Panc1 (cell line): ENCODE measurements at regions not wholly inside any gene's neighbourhood (a gene's known extent, or its start where the extent isn't known, plus 50 kb on each side); places are given as distances from the start of the nearest gene placed in this dataset.

Source experiments
- ATAC-seq: fragments of 200-7000 bp; cut with Tn5 transposase; 2 replicates; pipeline ENCODE4 v1.9.1; 2020; ENCODE audit warnings: mild to moderate bottlenecking, moderate library complexity
- BruUV-seq: library from RNA; stranded (reverse); fragments of 400-500 nt; replicated peaks from 2 replicates; lab custom pipeline; 2021; lab: Mats Ljungman, UMichigan
- CTCF ChIA-PET: fragments of 300-600 bp; sonication (Branson Sonifier 250); formaldehyde crosslinking; loops from one replicate; lab custom pipeline; 2022; ENCODE audit warnings: antibody characterized with exemption; lab: Charles Lee
- POLR2A ChIA-PET: fragments of 300-600 bp; sonication (Branson Sonifier 250); formaldehyde crosslinking; loops from one replicate; lab custom pipeline; 2022; ENCODE audit warnings: antibody characterized with exemption; lab: Charles Lee
- DNase-seq: peaks from one replicate; pipeline ENCODE4 v3.0.0-alpha.2; 2010; ENCODE audit warnings: low read depth, low spot score
- H3K27ac ChIP-seq: 2 replicates; pipeline ENCODE4 v1.5.1; 2011; ENCODE audit warnings: mild to moderate bottlenecking, low read length, inconsistent platforms
- H3K27me3 ChIP-seq: fragments of 200-500 bp; sonication (Bioruptor generic); 2 replicates; pipeline ENCODE4 v1.6.0; 2014; ENCODE audit warnings: low read length, inconsistent platforms; ENCODE audit not compliant: control insufficient read depth, insufficient read depth
- H3K36me3 ChIP-seq: fragments of 200-500 bp; sonication (Bioruptor generic); 2 replicates; pipeline ENCODE4 v1.5.1; 2014; ENCODE audit warnings: inconsistent platforms, mild to moderate bottlenecking, low read length, moderate library complexity; ENCODE audit not compliant: control insufficient read depth, insufficient read depth
- H3K4me1 ChIP-seq: 2 replicates; pipeline ENCODE4 v1.5.1; 2011; ENCODE audit warnings: inconsistent platforms, mild to moderate bottlenecking, low read length, moderate library complexity; ENCODE audit not compliant: control insufficient read depth, insufficient read depth
- H3K4me3 ChIP-seq, 2 experiments: 2 replicates each; pipeline ENCODE4 v1.5.1; 2011 to 2012; ENCODE audit warnings: low read depth in 2 of 2, low read length in 2 of 2, mild to moderate bottlenecking in 2 of 2, inconsistent platforms in 1 of 2, moderate library complexity in 1 of 2
- H3K9me3 ChIP-seq: fragments of 200-500 bp; sonication (Bioruptor generic); 2 replicates; pipeline ENCODE4 v1.5.1; 2014; ENCODE audit warnings: low read depth, mild to moderate bottlenecking, inconsistent platforms, low read length, moderate library complexity; ENCODE audit not compliant: control insufficient read depth, insufficient read depth
- CTCF ChIP-seq: fragments of 450-650 bp; IDR thresholded peaks from 2 replicates; pipeline ENCODE4 v1.5.1; 2017; ENCODE audit warnings: mild to moderate bottlenecking
- POLR2AphosphoS5 ChIP-seq: IDR thresholded peaks from 2 replicates; pipeline ENCODE4 v1.6.1; 2012; ENCODE audit warnings: mild to moderate bottlenecking, low read depth, low read length, moderate library complexity
- SIN3A ChIP-seq: IDR thresholded peaks from 2 replicates; pipeline ENCODE4 v1.6.1; 2012; ENCODE audit warnings: low read depth, mild to moderate bottlenecking, low read length, moderate library complexity, borderline replicate concordance; ENCODE audit not compliant: insufficient read depth
- TCF7L2 ChIP-seq: IDR thresholded peaks from 2 replicates; pipeline ENCODE4 v1.6.1; 2011; ENCODE audit warnings: mild to moderate bottlenecking, low read depth, low read length, inconsistent platforms
- in situ Hi-C: cut with HindIII; loops from 2 replicates; pipeline ENCODE4 v1.10.0; 2016; ENCODE audit warnings: low sequenced_read_pairs, low pct_unique_long_range_greater_than_20kb
- intact Hi-C: fragments of 100-400 bp; cut with micrococcal nuclease; formaldehyde crosslinking; loops from one replicate; pipeline ENCODE4 v1.10.0; 2022; ENCODE audit not compliant: unreplicated experiment
- TF ChIP-seq, protein P1 (sequence below), 2 experiments: IDR thresholded peaks; 2 replicates each; pipeline ENCODE4 v1.6.1; 2011 to 2012; ENCODE audit warnings: low read depth in 2 of 2, control low read depth in 1 of 2, low read length in 1 of 2, mild to moderate bottlenecking in 1 of 2, moderate library complexity in 1 of 2; ENCODE audit not compliant: insufficient read depth in 1 of 2

- intact Hi-C loops: no loop called here
- DNase-seq: no peak
- peaks cover 35% of the 10 kb centered on the region for H3K27me3 ChIP-seq
- ATAC-seq: no peak
- no TSS peak for BruUV-seq
- no peak for TF ChIP-seq POLR2AphosphoS5
- TF ChIP-seq, protein P1, sequence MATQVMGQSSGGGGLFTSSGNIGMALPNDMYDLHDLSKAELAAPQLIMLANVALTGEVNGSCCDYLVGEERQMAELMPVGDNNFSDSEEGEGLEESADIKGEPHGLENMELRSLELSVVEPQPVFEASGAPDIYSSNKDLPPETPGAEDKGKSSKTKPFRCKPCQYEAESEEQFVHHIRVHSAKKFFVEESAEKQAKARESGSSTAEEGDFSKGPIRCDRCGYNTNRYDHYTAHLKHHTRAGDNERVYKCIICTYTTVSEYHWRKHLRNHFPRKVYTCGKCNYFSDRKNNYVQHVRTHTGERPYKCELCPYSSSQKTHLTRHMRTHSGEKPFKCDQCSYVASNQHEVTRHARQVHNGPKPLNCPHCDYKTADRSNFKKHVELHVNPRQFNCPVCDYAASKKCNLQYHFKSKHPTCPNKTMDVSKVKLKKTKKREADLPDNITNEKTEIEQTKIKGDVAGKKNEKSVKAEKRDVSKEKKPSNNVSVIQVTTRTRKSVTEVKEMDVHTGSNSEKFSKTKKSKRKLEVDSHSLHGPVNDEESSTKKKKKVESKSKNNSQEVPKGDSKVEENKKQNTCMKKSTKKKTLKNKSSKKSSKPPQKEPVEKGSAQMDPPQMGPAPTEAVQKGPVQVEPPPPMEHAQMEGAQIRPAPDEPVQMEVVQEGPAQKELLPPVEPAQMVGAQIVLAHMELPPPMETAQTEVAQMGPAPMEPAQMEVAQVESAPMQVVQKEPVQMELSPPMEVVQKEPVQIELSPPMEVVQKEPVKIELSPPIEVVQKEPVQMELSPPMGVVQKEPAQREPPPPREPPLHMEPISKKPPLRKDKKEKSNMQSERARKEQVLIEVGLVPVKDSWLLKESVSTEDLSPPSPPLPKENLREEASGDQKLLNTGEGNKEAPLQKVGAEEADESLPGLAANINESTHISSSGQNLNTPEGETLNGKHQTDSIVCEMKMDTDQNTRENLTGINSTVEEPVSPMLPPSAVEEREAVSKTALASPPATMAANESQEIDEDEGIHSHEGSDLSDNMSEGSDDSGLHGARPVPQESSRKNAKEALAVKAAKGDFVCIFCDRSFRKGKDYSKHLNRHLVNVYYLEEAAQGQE (IDR thresholded peaks at IDR 0.05; ENCODE audit: insufficient read depth in 1 of 2, low read depth in 2 of 2, low read length in 1 of 2): no peak
- no peak for TF ChIP-seq CTCF
- TF ChIP-seq SIN3A: no peak
- no peak for TF ChIP-seq TCF7L2
- POLR2A ChIA-PET: no interaction called here
- CTCF ChIA-PET: no interaction called here
- no peak overlapping the region for H3K27ac ChIP-seq
- H3K4me3 ChIP-seq: no peak overlapping the region
- 0 out of 2 replicates have a peak, but pooled peaks cover 6% of the 10 kb centered on the region for H3K9me3 ChIP-seq
- in situ Hi-C loops: no loop called here
- no peaks in the 10 kb centered on the region for H3K36me3 ChIP-seq
- H3K4me1 ChIP-seq: no peaks in the 10 kb centered on the region
These were observed 349.9 kb downstream of the RPS24 start for GRCh38 chr10:78383378-78384048.

- BruUV-seq: no TSS peak
- CTCF ChIA-PET: no interaction called here
- H3K27me3 ChIP-seq: peaks cover 35% of the 10 kb centered on the region
- in situ Hi-C loops (no loop called here), intact Hi-C loops (no loop called here)
- POLR2A ChIA-PET: no interaction called here
- no peaks in the 10 kb centered on the region for H3K36me3 ChIP-seq
- H3K9me3 ChIP-seq: 0 out of 2 replicates have a peak, but pooled peaks cover 6% of the 10 kb centered on the region
- H3K4me1 ChIP-seq: no peaks in the 10 kb centered on the region
- no peak overlapping the region for H3K27ac ChIP-seq
- H3K4me3 ChIP-seq: no peak overlapping the region
- DNase-seq: no peak
- TF ChIP-seq SIN3A: no peak
- no peak for ATAC-seq
These were observed 350.4 kb downstream of the RPS24 start for GRCh38 chr10:78384049-78384431.

- BruUV-seq: no TSS peak
- H3K27me3 ChIP-seq: peaks cover 36% of the 10 kb centered on the region
These were observed 351.9 kb downstream of the RPS24 start for GRCh38 chr10:78385599-78385998.

More at GRCh38 chr10:78385599-78385998, 351.9 kb downstream of the RPS24 start:
- in situ Hi-C loops (no loop called here), intact Hi-C loops (no loop called here)
- TF ChIP-seq SIN3A (no peak), CTCF (no peak), TCF7L2 (no peak), POLR2AphosphoS5 (no peak)
- TF ChIP-seq, protein P1 (IDR thresholded peaks at IDR 0.05; ENCODE audit: insufficient read depth in 1 of 2, low read depth in 2 of 2, low read length in 1 of 2): no peak
- ChIA-PET CTCF (no interaction called here), POLR2A (no interaction called here)
- H3K36me3 ChIP-seq: no peaks in the 10 kb centered on the region
- ATAC-seq: no peak
- no peaks in the 10 kb centered on the region for H3K9me3 ChIP-seq
- no peak overlapping the region for H3K27ac ChIP-seq
- no peaks in the 10 kb centered on the region for H3K4me1 ChIP-seq
- DNase-seq: no peak
- no peak overlapping the region for H3K4me3 ChIP-seq
